K562 (cell line): ENCODE measurements at regions not wholly inside any gene's neighbourhood (a gene's known extent, or its start where the extent isn't known, plus 50 kb on each side); places are given as distances from the start of the nearest gene placed in this dataset.

Experiments used
- BCL6 ChIP-seq: fragments of 250-450 bp; sonication (Bioruptor Pico); IDR thresholded peaks from 2 replicates; pipeline ENCODE4 v1.4.0; 2020
- BRCA1 ChIP-seq, 2 experiments: fragments of 450-650 bp in 1 of 2; sonication (generic) in 1 of 2; formaldehyde crosslinking in 1 of 2; IDR thresholded peaks; 2 replicates each; pipeline versions ENCODE4 v1.5.0 to v1.6.1; 2017 to 2020; ENCODE audit warnings: mild to moderate bottlenecking in 1 of 2, missing genetic modification reagents in 1 of 2
- CC2D1A ChIP-seq: fragments of 450-650 bp; IDR thresholded peaks from 2 replicates; pipeline ENCODE4 v1.6.1; 2017; ENCODE audit warnings: mild to moderate bottlenecking
- NR1H2 ChIP-seq: sonication (generic); formaldehyde crosslinking; IDR thresholded peaks from 2 replicates; pipeline ENCODE4 v1.4.0; 2020; ENCODE audit warnings: mild to moderate bottlenecking, missing genetic modification reagents
- ZBTB9 ChIP-seq: fragments of 450-650 bp; formaldehyde crosslinking; IDR thresholded peaks from 2 replicates; pipeline ENCODE4 v1.4.0; 2020; ENCODE audit warnings: mild to moderate bottlenecking, moderate library complexity
- ZNF639 ChIP-seq, 2 experiments: fragments of 200-800 bp in 1 of 2; sonication (Bioruptor generic) in 1 of 2; sonication (generic) in 1 of 2; formaldehyde crosslinking in 1 of 2; IDR thresholded peaks in 1 of 2; conservative IDR thresholded peaks in 1 of 2; 2 replicates each; pipeline versions ENCODE4 v1.5.0 to v1.6.1; 2016 to 2020; ENCODE audit warnings: missing compliant biosample characterization in 1 of 2, missing genetic modification characterization in 1 of 2, missing genetic modification reagents in 1 of 2
- TF ChIP-seq, protein P1 (sequence below): fragments of 450-650 bp; IDR thresholded peaks from 2 replicates; pipeline ENCODE4 v1.6.1; 2017; ENCODE audit warnings: antibody characterized with exemption

GRCh38 chr18:40004246-40004645 lies 1950.8 kb upstream of the PIK3C3 start (continued):
- TF ChIP-seq NR1H2 (CRISPR knock-in tag) (no peak), ZNF639 (CRISPR knock-in tag; conservative IDR thresholded peaks at IDR 0.05 in 1 of 2, IDR thresholded peaks at IDR 0.05 in 1 of 2) (no peak), ZBTB9 (CRISPR knock-in tag) (no peak), BRCA1 (IDR thresholded peaks at IDR 0.05) (no peak), BRCA1 (CRISPR knock-in tag; IDR thresholded peaks at IDR 0.05) (no peak), BCL6 (no peak), CC2D1A (no peak)
- TF ChIP-seq, protein P1, sequence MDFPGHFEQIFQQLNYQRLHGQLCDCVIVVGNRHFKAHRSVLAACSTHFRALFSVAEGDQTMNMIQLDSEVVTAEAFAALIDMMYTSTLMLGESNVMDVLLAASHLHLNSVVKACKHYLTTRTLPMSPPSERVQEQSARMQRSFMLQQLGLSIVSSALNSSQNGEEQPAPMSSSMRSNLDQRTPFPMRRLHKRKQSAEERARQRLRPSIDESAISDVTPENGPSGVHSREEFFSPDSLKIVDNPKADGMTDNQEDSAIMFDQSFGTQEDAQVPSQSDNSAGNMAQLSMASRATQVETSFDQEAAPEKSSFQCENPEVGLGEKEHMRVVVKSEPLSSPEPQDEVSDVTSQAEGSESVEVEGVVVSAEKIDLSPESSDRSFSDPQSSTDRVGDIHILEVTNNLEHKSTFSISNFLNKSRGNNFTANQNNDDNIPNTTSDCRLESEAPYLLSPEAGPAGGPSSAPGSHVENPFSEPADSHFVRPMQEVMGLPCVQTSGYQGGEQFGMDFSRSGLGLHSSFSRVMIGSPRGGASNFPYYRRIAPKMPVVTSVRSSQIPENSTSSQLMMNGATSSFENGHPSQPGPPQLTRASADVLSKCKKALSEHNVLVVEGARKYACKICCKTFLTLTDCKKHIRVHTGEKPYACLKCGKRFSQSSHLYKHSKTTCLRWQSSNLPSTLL, result no peak
